HCT116 (cell line): ENCODE measurements at regions not wholly inside any gene's neighbourhood (a gene's known extent, or its start where the extent isn't known, plus 50 kb on each side); places are given as distances from the start of the nearest gene placed in this dataset.

ENCODE experiments used
- ATAC-seq: fragments of 200-7000 bp; cut with Tn5 transposase; 2 replicates; pipeline ENCODE4 v1.9.1; 2020; ENCODE audit warnings: mild to moderate bottlenecking, moderate library complexity
- BruUV-seq: library from RNA; stranded (reverse); fragments of 400-500 nt; replicated peaks from 2 replicates; lab custom pipeline; 2021; lab: Mats Ljungman, UMichigan
- CTCF ChIA-PET: fragments of 300-600 bp; sonication (Branson Sonifier 250); formaldehyde crosslinking; loops from one replicate; lab custom pipeline; 2021; ENCODE audit warnings: antibody characterized with exemption; lab: Charles Lee
- POLR2A ChIA-PET: fragments of 300-600, 350-600 bp; sonication (Branson Sonifier 250); formaldehyde crosslinking; loops from one replicate; lab custom pipeline; 2021; ENCODE audit warnings: antibody characterized with exemption; lab: Charles Lee
- RAD21 ChIA-PET, 2 experiments: fragments of 300-600 bp; sonication (Branson Sonifier 250); formaldehyde crosslinking; loops; one replicate each; lab custom pipeline; 2023; ENCODE audit warnings: low total read pairs in 2 of 2; ENCODE audit not compliant: uncharacterized antibody in 2 of 2, unreplicated experiment in 2 of 2, low non-redundant PET in 1 of 2; lab: Charles Lee
- DNase-seq: peaks from one replicate; pipeline ENCODE4 v3.0.0-alpha.2; 2010; ENCODE audit warnings: low read depth, low spot score
- H2AFZ ChIP-seq: fragments of 200-600 bp; shearing (Covaris generic), sonication (generic); 2 replicates; pipeline ENCODE4 v1.6.1; 2017; ENCODE audit warnings: low read depth, mixed run types, mixed read lengths, antibody characterized with exemption, low read length; ENCODE audit not compliant: poor library complexity, severe bottlenecking
- H3K27ac ChIP-seq: 2 replicates; pipeline ENCODE4 v1.5.1; 2012; ENCODE audit warnings: low read depth, low read length
- H3K27me3 ChIP-seq: fragments of 200-600 bp; sonication (generic); 2 replicates; pipeline ENCODE4 v1.6.1; 2016; ENCODE audit warnings: mixed run types, low read length, mixed read lengths; ENCODE audit not compliant: insufficient read depth
- H3K36me3 ChIP-seq, 2 experiments: fragments of 200-500 bp in 1 of 2; fragments of 200-600 bp in 1 of 2; sonication (Bioruptor generic) in 1 of 2; sonication (generic) in 1 of 2; 2 replicates each; pipeline versions ENCODE4 v1.5.1 to v1.6.1; 2014 to 2016; ENCODE audit warnings: low read length in 2 of 2, inconsistent platforms in 1 of 2, mixed read lengths in 1 of 2, mixed run types in 1 of 2; ENCODE audit not compliant: insufficient read depth in 2 of 2, control insufficient read depth in 1 of 2
- H3K4me1 ChIP-seq, 2 experiments: fragments of 200-600 bp in 1 of 2; sonication (generic) in 1 of 2; 2 replicates each; pipeline versions ENCODE4 v1.5.1 to v1.6.1; 2012 to 2017; ENCODE audit warnings: low read length in 2 of 2, inconsistent platforms in 1 of 2, mild to moderate bottlenecking in 1 of 2, mixed read lengths in 1 of 2, mixed run types in 1 of 2, moderate library complexity in 1 of 2; ENCODE audit not compliant: insufficient read depth in 2 of 2, control insufficient read depth in 1 of 2
- H3K4me2 ChIP-seq: fragments of 200-600 bp; sonication (generic); 2 replicates; pipeline ENCODE4 v1.6.1; 2017; ENCODE audit warnings: mixed run types, low read length, mixed read lengths
- H3K4me3 ChIP-seq, 2 experiments: fragments of 200-600 bp in 1 of 2; sonication (generic) in 1 of 2; replicated peaks in 1 of 2; 2 replicates each; pipeline ENCODE4 v1.5.1; 2011 to 2016; ENCODE audit warnings: low read length in 2 of 2, control low read depth in 1 of 2, low read depth in 1 of 2, mild to moderate bottlenecking in 1 of 2, mixed read lengths in 1 of 2, mixed run types in 1 of 2
- H3K79me2 ChIP-seq: fragments of 200-600 bp; sonication (generic); 2 replicates; pipeline ENCODE4 v1.6.1; 2017; ENCODE audit warnings: mild to moderate bottlenecking, mixed run types, low read length, moderate library complexity, mixed read lengths; ENCODE audit not compliant: insufficient read depth
- H3K9ac ChIP-seq: fragments of 200-600 bp; sonication (generic); 2 replicates; pipeline ENCODE4 v1.6.1; 2016; ENCODE audit warnings: low read length, mixed read lengths
- H3K9me2 ChIP-seq: fragments of 200-600 bp; sonication (generic), shearing (Covaris generic); 2 replicates; pipeline ENCODE4 v1.6.1; 2017; ENCODE audit warnings: mixed run types, mild to moderate bottlenecking, moderate library complexity; ENCODE audit not compliant: insufficient read depth
- H3K9me3 ChIP-seq, 2 experiments: fragments of 200-500 bp in 1 of 2; fragments of 200-600 bp in 1 of 2; sonication (Bioruptor generic) in 1 of 2; sonication (generic) in 1 of 2; 2 replicates each; pipeline ENCODE4 v1.6.1; 2014 to 2017; ENCODE audit warnings: low read length in 2 of 2, mixed read lengths in 2 of 2, inconsistent platforms in 1 of 2, low read depth in 1 of 2, mild to moderate bottlenecking in 1 of 2, mixed run types in 1 of 2, moderate library complexity in 1 of 2; ENCODE audit not compliant: control insufficient read depth in 1 of 2, insufficient read depth in 1 of 2
- H4K20me1 ChIP-seq: fragments of 200-600 bp; sonication (generic), shearing (Covaris generic); 2 replicates; pipeline ENCODE4 v1.6.1; 2017; ENCODE audit warnings: mixed run types, mild to moderate bottlenecking, moderate library complexity; ENCODE audit not compliant: insufficient read depth
- ATF3 ChIP-seq: IDR thresholded peaks from 2 replicates; pipeline ENCODE4 v1.6.1; 2012
- CBX3 ChIP-seq: IDR thresholded peaks from 2 replicates; pipeline ENCODE4 v1.6.1; 2012; ENCODE audit warnings: low read depth
- CEBPB ChIP-seq: IDR thresholded peaks from 2 replicates; pipeline ENCODE4 v1.6.1; 2012; ENCODE audit warnings: low read depth
- EGR1 ChIP-seq: IDR thresholded peaks from 2 replicates; pipeline ENCODE4 v1.6.1; 2012; ENCODE audit warnings: low read depth
- EZH2 ChIP-seq: fragments of 200-600 bp; sonication (generic); IDR thresholded peaks from 2 replicates; pipeline ENCODE4 v1.6.1; 2017; ENCODE audit warnings: antibody characterized with exemption, mixed run types
- EZH2phosphoT487 ChIP-seq: fragments of 200-600 bp; IDR thresholded peaks from 2 replicates; pipeline ENCODE4 v1.6.1; 2018; ENCODE audit warnings: antibody characterized with exemption, borderline replicate concordance
- FOSL1 ChIP-seq: IDR thresholded peaks from 2 replicates; pipeline ENCODE4 v1.6.1; 2012; ENCODE audit warnings: low read depth
- JUND ChIP-seq: IDR thresholded peaks from 2 replicates; pipeline ENCODE4 v1.6.1; 2012
- POLR2A ChIP-seq: IDR thresholded peaks from 2 replicates; pipeline ENCODE4 v1.7.0; 2011; ENCODE audit warnings: borderline replicate concordance; ENCODE audit not compliant: insufficient read depth, insufficient read length; ENCODE audit errors: extremely low read depth
- POLR2AphosphoS5 ChIP-seq: IDR thresholded peaks from 2 replicates; pipeline ENCODE4 v1.6.1; 2011; ENCODE audit warnings: mild to moderate bottlenecking, low read depth, low read length, moderate library complexity
- RAD21 ChIP-seq: IDR thresholded peaks from 2 replicates; pipeline ENCODE4 v1.6.1; 2012; ENCODE audit warnings: low read depth, mild to moderate bottlenecking
- SIN3A ChIP-seq: IDR thresholded peaks from 2 replicates; pipeline ENCODE4 v1.6.1; 2012; ENCODE audit warnings: low read depth
- SP1 ChIP-seq: IDR thresholded peaks from 2 replicates; pipeline ENCODE4 v1.6.1; 2012; ENCODE audit warnings: low read depth
- SRF ChIP-seq: IDR thresholded peaks from 2 replicates; pipeline ENCODE4 v1.6.1; 2012; ENCODE audit warnings: low read depth
- TCF7L2 ChIP-seq: IDR thresholded peaks from 2 replicates; pipeline ENCODE4 v1.7.0; 2011; ENCODE audit warnings: borderline replicate concordance, inconsistent platforms; ENCODE audit not compliant: insufficient read depth, insufficient read length; ENCODE audit errors: extremely low read depth
- ZFX ChIP-seq: fragments of 450-650 bp; IDR thresholded peaks from 2 replicates; pipeline ENCODE4 v1.6.1; 2017
- ZNF274 ChIP-seq: fragments of 200-500 bp; sonication (Bioruptor generic); IDR thresholded peaks from 2 replicates; pipeline ENCODE4 v1.6.1; 2014; ENCODE audit warnings: mild to moderate bottlenecking, low read depth, low read length, inconsistent platforms
- intact Hi-C: fragments of 100-400 bp; cut with micrococcal nuclease; formaldehyde crosslinking; loops from 2 replicates; pipeline ENCODE4 v1.10.0; 2022
- TF ChIP-seq, protein P1 (sequence below): IDR thresholded peaks from 2 replicates; pipeline ENCODE4 v1.6.1; 2012; ENCODE audit warnings: low read depth
- TF ChIP-seq, protein P2 (sequence below): IDR thresholded peaks from 2 replicates; pipeline ENCODE4 v1.6.1; 2011; ENCODE audit warnings: mild to moderate bottlenecking, low read length, moderate library complexity; ENCODE audit not compliant: insufficient replicate concordance; ENCODE audit errors: extremely low read depth
- TF ChIP-seq, protein P3 (sequence below), 3 experiments: fragments of 200-600 bp in 1 of 3; sonication (generic) in 1 of 3; IDR thresholded peaks in 2 of 3; conservative IDR thresholded peaks in 1 of 3; 2 replicates each; pipeline ENCODE4 v1.5.1; 2012 to 2017; ENCODE audit warnings: low read depth in 2 of 3, low read length in 2 of 3, antibody characterized with exemption in 1 of 3, borderline replicate concordance in 1 of 3, control low read depth in 1 of 3, mild to moderate bottlenecking in 1 of 3, mixed read lengths in 1 of 3, mixed run types in 1 of 3, moderate library complexity in 1 of 3; ENCODE audit not compliant: insufficient read depth in 1 of 3

DNA sequence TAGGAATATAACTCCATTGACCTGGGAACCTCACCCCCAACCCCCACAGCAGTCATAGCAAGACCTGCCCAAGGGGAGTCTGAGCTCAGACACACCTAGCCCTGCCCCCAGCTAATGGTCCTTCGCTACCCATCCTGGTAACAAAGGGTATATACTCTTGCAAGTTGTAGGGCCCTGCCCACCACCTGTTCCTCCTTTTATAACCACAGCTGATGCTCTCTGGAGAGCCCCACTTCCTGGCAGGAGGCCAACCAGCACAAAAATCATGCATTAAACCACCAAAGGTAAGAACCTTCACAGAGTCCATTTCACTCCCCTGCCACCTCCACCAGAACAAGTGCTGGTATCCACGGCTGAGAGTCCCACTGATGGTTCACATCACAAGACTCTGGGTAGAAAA lies 1195.3 kb upstream of the SEMA6A start:
- no peak overlapping the region for H3K27ac ChIP-seq
- H3K79me2 ChIP-seq = no peaks in the 10 kb centered on the region
- H3K27me3 ChIP-seq = no peaks in the 10 kb centered on the region
- DNase-seq = no peak
- BruUV-seq = no TSS peak
- no peaks in the 10 kb centered on the region for H4K20me1 ChIP-seq
- intact Hi-C loops = loop anchor here (2.0 kb wide), 1 partner anchor 37 kb away; no protein-coding TSS in a partner anchor
- TF ChIP-seq SIN3A (no peak), SP1 (no peak), TCF7L2 (no peak), EZH2phosphoT487 (no peak), SRF (no peak), ZFX (no peak), POLR2A (no peak), CBX3 (no peak), FOSL1 (no peak), JUND (no peak), ZNF274 (no peak), ATF3 (no peak), EZH2 (no peak), EGR1 (no peak), POLR2AphosphoS5 (no peak), RAD21 (no peak), CEBPB (no peak)
- TF ChIP-seq, protein P1, sequence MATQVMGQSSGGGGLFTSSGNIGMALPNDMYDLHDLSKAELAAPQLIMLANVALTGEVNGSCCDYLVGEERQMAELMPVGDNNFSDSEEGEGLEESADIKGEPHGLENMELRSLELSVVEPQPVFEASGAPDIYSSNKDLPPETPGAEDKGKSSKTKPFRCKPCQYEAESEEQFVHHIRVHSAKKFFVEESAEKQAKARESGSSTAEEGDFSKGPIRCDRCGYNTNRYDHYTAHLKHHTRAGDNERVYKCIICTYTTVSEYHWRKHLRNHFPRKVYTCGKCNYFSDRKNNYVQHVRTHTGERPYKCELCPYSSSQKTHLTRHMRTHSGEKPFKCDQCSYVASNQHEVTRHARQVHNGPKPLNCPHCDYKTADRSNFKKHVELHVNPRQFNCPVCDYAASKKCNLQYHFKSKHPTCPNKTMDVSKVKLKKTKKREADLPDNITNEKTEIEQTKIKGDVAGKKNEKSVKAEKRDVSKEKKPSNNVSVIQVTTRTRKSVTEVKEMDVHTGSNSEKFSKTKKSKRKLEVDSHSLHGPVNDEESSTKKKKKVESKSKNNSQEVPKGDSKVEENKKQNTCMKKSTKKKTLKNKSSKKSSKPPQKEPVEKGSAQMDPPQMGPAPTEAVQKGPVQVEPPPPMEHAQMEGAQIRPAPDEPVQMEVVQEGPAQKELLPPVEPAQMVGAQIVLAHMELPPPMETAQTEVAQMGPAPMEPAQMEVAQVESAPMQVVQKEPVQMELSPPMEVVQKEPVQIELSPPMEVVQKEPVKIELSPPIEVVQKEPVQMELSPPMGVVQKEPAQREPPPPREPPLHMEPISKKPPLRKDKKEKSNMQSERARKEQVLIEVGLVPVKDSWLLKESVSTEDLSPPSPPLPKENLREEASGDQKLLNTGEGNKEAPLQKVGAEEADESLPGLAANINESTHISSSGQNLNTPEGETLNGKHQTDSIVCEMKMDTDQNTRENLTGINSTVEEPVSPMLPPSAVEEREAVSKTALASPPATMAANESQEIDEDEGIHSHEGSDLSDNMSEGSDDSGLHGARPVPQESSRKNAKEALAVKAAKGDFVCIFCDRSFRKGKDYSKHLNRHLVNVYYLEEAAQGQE = no peak
- TF ChIP-seq, protein P2, sequence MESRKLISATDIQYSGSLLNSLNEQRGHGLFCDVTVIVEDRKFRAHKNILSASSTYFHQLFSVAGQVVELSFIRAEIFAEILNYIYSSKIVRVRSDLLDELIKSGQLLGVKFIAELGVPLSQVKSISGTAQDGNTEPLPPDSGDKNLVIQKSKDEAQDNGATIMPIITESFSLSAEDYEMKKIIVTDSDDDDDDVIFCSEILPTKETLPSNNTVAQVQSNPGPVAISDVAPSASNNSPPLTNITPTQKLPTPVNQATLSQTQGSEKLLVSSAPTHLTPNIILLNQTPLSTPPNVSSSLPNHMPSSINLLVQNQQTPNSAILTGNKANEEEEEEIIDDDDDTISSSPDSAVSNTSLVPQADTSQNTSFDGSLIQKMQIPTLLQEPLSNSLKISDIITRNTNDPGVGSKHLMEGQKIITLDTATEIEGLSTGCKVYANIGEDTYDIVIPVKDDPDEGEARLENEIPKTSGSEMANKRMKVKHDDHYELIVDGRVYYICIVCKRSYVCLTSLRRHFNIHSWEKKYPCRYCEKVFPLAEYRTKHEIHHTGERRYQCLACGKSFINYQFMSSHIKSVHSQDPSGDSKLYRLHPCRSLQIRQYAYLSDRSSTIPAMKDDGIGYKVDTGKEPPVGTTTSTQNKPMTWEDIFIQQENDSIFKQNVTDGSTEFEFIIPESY = no peak
- TF ChIP-seq, protein P3, sequence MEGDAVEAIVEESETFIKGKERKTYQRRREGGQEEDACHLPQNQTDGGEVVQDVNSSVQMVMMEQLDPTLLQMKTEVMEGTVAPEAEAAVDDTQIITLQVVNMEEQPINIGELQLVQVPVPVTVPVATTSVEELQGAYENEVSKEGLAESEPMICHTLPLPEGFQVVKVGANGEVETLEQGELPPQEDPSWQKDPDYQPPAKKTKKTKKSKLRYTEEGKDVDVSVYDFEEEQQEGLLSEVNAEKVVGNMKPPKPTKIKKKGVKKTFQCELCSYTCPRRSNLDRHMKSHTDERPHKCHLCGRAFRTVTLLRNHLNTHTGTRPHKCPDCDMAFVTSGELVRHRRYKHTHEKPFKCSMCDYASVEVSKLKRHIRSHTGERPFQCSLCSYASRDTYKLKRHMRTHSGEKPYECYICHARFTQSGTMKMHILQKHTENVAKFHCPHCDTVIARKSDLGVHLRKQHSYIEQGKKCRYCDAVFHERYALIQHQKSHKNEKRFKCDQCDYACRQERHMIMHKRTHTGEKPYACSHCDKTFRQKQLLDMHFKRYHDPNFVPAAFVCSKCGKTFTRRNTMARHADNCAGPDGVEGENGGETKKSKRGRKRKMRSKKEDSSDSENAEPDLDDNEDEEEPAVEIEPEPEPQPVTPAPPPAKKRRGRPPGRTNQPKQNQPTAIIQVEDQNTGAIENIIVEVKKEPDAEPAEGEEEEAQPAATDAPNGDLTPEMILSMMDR (IDR thresholded peaks at IDR 0.05 in 2 of 3, conservative IDR thresholded peaks at IDR 0.05 in 1 of 3; ENCODE audit: borderline replicate concordance in 1 of 3, insufficient read depth in 1 of 3, low read depth in 2 of 3, low read length in 2 of 3) = no peak
- ATAC-seq = no peak
- ChIA-PET CTCF (no interaction called here), POLR2A (no interaction called here), RAD21 (no interaction called here)
- H3K4me2 ChIP-seq = no peak overlapping the region
- no peak overlapping the region for H2AFZ ChIP-seq
- H3K4me3 ChIP-seq = no peak overlapping the region
- H3K36me3 ChIP-seq = no peaks in the 10 kb centered on the region
- no peaks in the 10 kb centered on the region for H3K4me1 ChIP-seq
- no peaks in the 10 kb centered on the region for H3K9me3 ChIP-seq
- H3K9ac ChIP-seq = no peak overlapping the region
- H3K9me2 ChIP-seq = no peaks in the 10 kb centered on the region; the same call in 1 of the 2 replicates
